AG04449 (cell line): ENCODE measurements at regions not wholly inside any gene's neighbourhood (a gene's known extent, or its start where the extent isn't known, plus 50 kb on each side); places are given as distances from the start of the nearest gene placed in this dataset.

Source experiments
- CTCF ChIA-PET: fragments of 350-600 bp; formaldehyde crosslinking; extraction: SDS; loops from one replicate; lab custom pipeline; 2021; ENCODE audit warnings: antibody characterized with exemption; lab: Yijun Ruan, JAX
- POLR2A ChIA-PET: fragments of 400-600, 350-600 bp; formaldehyde crosslinking; extraction: SDS; loops from one replicate; lab custom pipeline; 2020; ENCODE audit warnings: antibody characterized with exemption, inconsistent platforms; lab: Yijun Ruan, JAX
- DNase-seq: peaks from one replicate; pipeline ENCODE4 v3.0.0-alpha.2; 2010; ENCODE audit warnings: low read depth, low spot score
- H3K4me3 ChIP-seq: 2 replicates; pipeline ENCODE4 v1.5.1; 2011; ENCODE audit warnings: low read depth, mild to moderate bottlenecking, control low read depth, low read length
- CTCF ChIP-seq: IDR thresholded peaks from one replicate; pipeline ENCODE4 v1.5.1; 2011; ENCODE audit warnings: mild to moderate bottlenecking, moderate library complexity, low read length, control low read depth, inconsistent platforms; ENCODE audit not compliant: insufficient read depth; ENCODE audit errors: missing control alignments

GRCh38 chr9:90446200-90446948, 196.2 kb downstream of the DIRAS2 start:
- H3K4me3 ChIP-seq: no peak overlapping the region
- ChIA-PET POLR2A (no interaction called here), CTCF (no interaction called here)
- no peak for DNase-seq
- no peak for TF ChIP-seq CTCF

GRCh38 chr9:90447773-90448172, 194.9 kb downstream of the DIRAS2 start:
- CTCF ChIA-PET: no interaction called here
- TF ChIP-seq CTCF: no peak
- DNase-seq: no peak

GRCh38 chr9:90449213-90449925, 193.3 kb downstream of the DIRAS2 start:
- POLR2A ChIA-PET: no interaction called here
- TF ChIP-seq CTCF: no peak
- no peak for DNase-seq
- H3K4me3 ChIP-seq: no peak overlapping the region
- CTCF ChIA-PET: no interaction called here

More at GRCh38 chr9:90447773-90448172, 194.9 kb downstream of the DIRAS2 start:
- no peak overlapping the region for H3K4me3 ChIP-seq
- POLR2A ChIA-PET: no interaction called here

- DNase-seq: no peak
- H3K4me3 ChIP-seq: no peak overlapping the region
- ChIA-PET POLR2A (no interaction called here), CTCF (no interaction called here)
- no peak for TF ChIP-seq CTCF
These were observed 190.8 kb downstream of the DIRAS2 start for GRCh38 chr9:90451804-90452203.

GRCh38 chr9:90455316-90455715, 187.3 kb downstream of the DIRAS2 start:
- no peak for TF ChIP-seq CTCF
- no peak overlapping the region for H3K4me3 ChIP-seq
- ChIA-PET CTCF (no interaction called here), POLR2A (no interaction called here)
- DNase-seq: no peak

GRCh38 chr9:90457386-90458190, 185.0 kb downstream of the DIRAS2 start:
- no peak overlapping the region for H3K4me3 ChIP-seq
- POLR2A ChIA-PET: no interaction called here
- CTCF ChIA-PET: no interaction called here
- TF ChIP-seq CTCF: no peak
- DNase-seq: no peak
